GM18907 (cell line): ENCODE measurements at regions not wholly inside any gene's neighbourhood (a gene's known extent, or its start where the extent isn't known, plus 50 kb on each side); places are given as distances from the start of the nearest gene placed in this dataset.
"Not testable (repeated sequence)": the region's sequence is repeated elsewhere in the genome, so short reads cannot be mapped to it uniquely, and the experiment has no call there.

Source experiments
- ATAC-seq: cut with Tn5 transposase; IDR thresholded peaks from one replicate; pipeline ENCODE4 v1.9.1; 2021; ENCODE audit warnings: mild to moderate bottlenecking, moderate library complexity; ENCODE audit not compliant: unreplicated experiment

DNA sequence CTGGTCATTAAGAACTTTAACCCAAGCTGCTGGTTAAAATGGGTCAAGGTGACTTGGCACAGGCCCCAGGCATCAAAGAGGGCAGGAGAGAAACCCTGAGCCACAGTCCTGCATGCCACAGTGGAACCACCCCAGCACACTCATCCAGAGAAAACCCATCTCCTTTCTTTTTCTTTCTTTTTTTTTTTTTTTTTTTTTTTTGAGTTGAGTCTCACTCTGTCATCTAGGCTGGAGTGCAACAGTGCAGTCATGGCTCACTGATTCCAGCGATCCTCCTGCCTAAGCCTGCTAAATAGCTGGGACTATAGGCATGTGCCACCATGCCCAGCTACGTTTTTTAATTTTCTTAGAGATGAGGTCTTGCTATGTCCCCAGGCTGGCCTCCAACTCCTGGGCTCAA, 109.2 kb upstream of the RAB4A start:
- no peak for ATAC-seq

DNA sequence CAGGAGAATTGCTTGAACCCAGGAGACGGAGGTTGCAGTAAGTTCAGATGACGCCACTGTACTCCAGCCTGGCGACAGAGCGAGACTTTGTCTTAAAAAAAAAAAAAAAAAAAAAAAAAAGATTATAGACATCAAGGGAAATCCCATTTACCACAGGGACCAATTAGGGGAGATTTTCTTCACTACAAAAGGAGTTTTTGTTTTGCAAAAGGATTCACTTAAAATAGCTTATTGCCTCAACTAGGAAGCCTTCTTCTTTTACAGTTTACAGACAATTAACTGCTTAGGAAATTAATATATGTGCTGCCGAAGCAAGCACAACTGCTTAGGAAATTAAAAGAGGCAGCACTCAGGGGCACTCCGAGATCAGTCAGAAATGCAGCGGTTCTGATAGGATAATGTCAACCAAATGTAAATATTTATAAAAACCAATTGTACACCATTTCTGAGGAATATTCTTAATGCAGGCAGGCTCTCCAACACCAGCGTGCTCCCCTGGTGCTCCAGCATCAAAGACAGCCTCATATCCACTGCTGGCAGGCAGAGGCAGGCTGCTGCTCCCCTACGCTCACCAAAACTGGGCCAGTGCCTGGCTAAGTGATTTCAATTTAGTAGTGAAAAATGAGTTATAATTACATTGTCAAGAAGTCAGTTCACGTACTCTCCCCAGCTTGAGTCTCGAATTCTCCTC, 107.9 kb upstream of the RAB4A start:
- no peak for ATAC-seq

DNA sequence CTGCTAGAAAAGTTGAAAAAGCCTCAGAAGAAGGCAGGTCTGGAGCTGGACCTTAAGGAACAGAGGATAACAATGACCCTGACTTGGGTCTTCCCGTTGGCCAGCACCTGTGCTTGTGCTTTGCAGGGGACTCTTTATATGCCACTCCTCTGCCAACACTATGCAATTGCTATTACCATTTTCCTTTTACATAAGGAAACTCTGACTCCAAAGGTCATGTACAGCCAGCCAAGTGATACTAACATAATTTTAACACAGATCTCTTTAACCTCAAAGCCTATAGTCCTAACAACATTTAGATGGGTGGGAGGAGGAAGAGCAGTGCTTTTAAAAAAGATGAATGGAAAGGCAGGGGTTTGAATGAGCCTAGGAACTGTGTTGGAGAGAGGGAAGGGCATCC, 106.6 kb upstream of the RAB4A start:
- no peak for ATAC-seq

DNA sequence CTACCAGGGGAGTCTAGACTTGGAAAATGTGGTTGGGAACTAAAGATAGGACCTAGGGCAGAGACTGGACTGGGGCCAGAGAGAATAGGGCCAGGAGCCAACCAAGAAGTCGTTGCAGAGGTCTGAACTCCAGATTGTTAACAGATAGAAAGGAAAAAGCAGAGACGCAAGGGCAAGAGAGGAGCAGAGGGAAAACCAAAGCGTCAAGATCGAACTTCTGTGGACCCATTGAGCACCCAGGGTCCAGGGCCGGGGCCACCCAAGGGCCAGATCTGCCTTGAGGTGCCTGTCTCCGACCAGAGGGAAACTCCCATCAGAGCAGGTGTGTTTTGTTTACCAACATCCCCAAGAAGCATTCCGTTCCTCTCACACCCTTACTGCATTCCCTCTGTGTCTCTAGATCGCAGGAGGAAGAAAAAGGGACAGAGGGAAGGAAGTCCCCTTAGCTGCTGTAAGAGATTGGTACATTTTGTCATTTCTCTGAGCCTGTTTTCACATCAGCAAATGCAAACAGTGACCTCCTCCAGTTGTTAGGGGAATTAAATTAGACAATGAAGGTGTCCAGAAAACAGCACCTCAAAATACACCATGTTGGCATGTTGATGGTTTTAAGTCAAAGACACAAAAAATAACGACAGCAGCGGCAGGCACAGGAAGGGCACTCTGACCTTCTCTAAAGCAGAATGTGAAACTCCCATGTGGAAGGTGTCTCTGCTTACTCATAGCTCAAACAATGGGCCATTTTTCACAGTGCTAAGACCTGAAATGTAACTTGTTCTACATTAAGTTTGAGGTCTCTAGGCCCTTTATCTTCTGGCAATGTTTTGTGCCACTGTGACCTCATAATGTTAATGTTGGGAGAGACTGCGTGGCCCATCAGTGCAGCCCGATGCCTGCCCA, 105.8 kb upstream of the RAB4A start:
- ATAC-seq = no peak

DNA sequence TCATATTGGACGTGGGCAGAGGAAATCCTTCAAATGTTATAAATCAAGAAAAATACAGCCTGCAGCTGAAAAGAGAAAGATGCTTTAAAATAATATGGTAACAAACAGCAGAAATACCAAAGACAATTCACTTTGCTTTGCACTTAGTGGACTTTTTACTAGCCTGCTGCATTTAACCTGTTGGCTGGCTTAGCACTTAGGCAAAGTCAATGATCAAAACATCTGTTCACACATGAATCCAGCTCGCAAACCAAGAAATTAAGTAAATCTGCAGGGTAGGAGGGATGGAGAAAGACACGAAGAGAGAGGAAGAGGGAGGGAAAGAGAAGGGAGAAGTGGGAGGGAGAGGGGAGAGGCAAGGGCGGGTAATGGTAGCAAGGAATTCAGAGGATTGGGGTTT, 103.6 kb upstream of the RAB4A start:
- no peak for ATAC-seq

DNA sequence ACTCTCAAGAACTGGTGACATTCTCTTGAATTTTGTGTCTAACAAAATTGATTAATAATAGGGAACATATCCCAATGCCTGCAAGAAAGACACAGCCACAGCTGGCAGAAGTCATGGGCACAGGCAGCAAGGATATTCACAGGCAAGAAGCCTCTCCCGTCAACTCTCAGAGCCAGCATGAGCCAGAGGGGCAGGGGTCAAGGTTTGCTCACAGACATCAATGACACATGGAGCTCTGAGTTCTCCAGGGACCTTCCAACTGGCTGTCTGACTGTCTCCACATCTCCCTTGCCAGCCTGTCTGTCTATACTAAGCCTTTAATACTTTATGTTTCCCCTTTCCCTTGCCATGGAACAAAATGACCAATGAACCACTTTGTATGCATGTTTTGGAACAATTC, 101.5 kb upstream of the RAB4A start:
- no peak for ATAC-seq

DNA sequence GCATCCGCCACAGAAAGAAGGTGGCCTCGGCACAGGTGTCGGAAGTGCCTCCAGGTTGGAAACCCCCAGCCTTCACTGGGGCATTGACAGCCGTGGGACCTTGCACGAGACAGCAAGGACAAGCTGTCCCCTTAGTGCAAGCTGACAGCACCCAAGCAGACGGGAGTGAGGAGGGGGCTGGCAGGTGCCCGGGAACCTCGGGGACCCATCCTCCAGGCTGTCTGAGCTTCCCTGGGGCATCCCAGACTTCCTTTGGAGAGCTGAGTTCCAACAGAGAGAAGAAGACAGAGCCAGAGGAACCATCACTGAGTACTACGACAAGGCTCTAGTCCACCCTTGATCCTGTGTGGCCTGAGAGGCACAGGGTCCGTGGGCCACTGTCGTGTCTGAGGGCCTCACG, 100.6 kb upstream of the RAB4A start:
- no peak for ATAC-seq

DNA sequence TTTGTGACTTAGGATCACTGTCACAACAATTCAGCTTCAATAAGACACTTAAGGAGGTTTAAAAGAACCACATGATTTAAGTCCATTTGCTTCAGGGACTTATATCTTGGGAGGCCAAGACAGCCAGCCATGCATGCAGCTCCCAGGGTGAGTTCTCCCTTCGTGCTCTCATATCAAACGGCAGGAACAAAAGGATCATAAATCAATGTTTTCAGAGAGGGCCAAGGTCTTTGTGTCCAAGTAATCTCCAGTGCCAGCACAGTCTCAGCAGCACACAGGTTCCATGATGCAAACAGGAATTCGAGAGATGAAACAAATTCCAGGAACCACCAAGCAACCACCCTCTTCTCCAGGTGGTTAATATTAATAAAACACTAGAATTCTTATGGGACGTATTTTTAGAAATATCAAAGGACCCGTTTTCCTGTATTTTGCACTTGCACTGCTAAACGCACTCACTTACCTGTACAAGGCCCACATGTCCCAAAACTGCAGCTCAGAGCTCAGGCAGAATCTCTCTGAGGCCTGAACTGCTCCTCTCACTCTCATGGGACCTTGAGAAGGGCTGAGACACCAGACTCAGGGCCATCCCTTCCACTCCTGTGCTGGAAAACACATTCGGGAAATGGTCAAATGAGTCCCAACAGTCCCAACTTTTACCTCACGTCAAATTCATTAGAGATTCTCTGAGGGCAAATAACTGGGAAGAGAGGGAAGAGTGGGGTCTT, 100.0 kb upstream of the RAB4A start:
- no peak for ATAC-seq

DNA sequence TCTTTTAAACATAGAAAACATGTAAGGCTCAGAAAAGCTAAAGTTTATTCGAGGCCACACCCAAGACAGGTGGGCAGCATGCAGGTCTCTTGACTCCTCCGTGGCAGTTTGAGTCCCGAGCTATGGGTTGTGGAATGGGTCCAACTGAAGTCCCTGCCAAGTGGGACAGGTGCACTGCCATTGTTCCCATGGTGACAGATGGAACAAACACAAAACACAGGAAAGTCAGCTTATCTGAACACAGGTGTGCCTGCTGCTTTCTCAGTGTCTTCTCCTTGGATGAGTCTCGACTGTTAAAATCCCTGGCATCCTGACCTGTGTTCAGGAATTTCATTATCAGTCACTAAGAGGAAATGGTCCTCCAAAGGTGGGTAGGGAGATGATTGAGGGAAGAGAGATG, 99.0 kb upstream of the RAB4A start:
- ATAC-seq = no peak

DNA sequence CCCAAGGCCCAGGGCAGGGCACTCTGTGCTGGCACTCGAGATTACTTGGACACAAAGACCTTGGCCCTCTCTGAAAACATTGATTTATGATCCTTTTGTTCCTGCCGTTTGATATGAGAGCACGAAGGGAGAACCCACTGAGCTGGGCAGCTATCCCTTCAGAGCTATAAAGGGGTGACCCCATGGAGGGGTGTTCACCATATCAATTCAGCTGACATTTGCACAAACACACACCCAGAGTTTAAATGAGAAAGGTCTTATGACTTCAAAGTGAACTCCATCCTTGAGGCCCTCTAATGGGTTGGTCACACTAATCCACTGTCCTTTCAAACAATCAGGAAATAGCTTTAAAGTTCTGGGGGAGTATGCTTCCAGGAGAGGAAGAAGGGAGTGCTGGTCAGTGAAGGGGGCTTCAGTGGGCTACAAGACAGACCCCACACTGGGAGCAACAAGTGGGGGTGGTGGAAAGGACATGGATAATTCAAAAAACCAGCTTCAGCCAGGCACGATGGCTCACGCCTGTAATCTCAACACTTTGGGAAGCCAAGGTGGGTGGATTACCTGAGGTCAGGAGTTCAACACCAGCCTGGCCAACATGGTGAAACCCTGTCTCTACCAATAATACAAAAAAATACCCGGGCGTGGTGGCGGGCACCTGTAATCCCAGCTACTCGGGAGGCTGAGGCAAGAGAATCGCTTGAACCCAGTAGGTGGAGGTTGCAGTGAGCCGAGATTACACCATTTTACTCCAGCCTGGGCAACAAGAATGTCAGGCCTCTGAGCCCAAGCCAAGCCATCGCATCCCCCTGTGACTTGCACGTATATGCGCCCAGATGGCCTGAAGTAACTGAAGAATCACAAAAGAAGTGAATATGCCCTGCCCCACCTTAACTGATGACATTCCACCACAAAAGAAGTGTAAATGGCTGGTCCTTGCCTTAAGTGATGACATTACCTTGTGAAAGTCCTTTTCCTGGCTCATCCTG, 97.1 kb upstream of the RAB4A start:
- not testable (repeated sequence) for ATAC-seq

DNA sequence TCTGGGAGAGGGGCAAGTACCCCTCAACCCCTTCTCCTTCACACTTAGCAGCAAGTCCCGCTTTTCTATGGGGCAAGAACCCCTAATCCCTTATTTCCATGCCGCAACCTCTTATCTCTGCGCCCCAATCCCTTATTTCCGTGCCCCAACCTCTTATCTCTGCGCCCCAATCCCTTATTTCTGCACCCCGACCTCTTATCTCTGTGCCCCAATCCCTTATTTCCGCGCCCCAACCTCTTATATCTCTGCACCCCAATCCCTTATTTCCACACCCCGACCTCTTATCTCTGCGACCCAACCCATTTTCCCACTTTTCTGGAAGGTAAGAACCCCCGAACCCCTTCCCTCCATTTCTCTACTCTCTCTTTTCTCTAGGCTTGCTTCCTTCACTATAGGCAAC, 95.6 kb upstream of the RAB4A start:
- not testable (repeated sequence) for ATAC-seq

DNA sequence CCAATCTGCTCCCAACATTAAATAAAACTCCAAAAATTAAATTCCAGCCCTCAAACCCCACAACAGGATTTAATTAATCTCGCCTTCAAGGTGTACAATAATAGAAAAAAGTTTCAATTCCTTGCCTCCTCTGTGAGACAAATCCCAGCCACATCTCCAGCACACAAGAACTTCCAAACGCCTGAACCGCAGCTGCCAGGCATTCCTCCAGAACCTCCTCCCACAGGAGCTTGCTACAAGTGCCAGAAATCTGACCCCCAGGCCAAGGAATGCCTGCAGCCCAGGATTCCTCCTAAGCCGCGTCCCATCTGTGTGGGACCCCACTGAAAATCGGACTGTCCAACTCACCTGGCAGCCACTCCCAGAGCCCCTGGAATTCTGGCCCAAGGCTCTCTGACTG, 94.5 kb upstream of the RAB4A start:
- ATAC-seq = not testable (repeated sequence)

DNA sequence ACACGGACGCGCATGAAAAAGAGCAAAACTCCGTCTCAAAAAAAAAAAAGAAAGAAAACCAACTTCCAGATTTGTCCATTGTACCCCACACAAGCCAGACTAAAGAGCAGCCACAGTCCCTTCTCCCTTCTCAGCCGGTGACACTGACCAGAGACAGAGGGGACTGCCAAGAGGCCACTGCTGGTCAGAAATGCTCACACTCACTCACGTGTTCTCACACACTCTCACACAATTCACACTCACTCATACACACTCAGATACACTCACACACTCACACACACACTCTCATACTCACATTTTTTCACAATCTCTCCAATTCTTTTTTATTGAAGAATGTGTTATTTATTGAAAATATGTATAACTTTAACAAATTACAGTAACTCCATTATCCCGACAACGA, 90.8 kb upstream of the RAB4A start:
- ATAC-seq = no peak

DNA sequence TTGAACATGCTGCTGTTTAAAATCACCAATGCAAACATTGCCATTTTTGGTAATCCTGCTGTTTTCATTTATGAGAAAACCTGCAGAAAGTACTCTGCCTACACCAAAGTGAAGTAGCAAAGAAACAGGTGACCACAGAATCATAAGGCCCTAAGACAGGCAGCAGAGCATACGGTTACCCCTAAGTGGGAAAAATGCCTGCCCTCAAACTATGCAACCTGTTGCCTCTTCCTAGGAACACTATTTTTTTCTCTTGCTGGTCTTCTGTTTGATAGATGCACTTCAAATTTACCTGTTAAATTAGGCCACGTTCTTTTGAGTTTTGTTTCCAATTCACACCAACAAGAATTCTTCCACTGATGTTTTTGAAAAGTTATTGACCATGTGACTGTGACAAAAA, 89.5 kb upstream of the RAB4A start:
- no peak for ATAC-seq

DNA sequence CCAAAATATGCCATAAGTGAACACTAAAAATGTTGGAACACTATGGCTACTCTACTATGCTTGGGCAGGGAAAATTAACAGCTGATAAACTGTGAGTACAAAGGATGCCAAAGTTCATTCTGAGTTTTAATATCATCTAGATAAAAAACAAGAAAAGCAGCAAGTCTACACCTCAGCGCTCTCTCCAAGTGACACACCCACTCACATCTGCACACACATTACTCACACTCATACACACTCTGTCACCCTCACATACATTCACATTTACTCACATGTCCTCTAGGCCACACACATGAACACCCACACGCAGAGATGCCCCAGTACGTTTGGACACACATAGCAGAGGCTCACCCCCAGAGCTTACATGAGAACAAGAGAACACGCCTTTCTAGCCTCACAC, 87.3 kb upstream of the RAB4A start:
- no peak for ATAC-seq

DNA sequence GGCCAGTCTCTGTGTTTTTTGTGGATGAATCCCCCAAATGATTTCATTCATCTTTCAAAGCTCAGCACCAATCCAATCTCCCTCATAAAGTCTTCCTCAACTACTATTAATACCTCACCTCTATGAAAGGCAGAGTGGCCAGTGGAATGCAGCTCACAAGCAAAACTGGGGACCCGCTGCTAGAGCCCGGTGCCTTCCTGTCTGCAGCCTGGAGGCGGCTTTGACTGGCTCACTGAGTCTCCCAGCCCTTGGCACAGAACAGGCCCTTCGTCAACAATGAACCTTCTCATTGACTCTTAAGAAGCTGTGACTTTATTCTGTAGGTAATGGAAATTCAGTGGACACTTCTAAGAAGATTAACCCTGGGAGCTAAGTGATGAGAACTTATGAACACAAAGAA, 86.8 kb upstream of the RAB4A start:
- ATAC-seq = no peak

DNA sequence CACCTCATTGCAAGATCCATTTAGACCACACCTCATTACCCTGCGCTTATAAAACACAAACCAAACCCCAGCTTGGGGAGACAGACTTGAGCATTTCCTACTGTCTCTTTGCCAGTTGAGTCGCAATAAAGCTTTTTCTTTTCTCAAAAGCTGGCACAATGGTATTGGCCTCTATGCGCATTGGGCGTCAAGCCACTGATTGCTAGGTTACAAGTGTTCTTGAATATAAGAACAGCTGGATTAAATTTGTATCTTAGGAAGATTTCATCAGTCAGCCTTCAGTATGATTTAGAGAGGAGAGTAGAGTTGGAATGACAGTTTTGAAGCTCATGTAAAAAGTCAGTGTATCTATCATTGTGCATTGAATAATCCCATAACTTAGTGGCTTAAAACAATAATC, 84.9 kb upstream of the RAB4A start:
- no peak for ATAC-seq

DNA sequence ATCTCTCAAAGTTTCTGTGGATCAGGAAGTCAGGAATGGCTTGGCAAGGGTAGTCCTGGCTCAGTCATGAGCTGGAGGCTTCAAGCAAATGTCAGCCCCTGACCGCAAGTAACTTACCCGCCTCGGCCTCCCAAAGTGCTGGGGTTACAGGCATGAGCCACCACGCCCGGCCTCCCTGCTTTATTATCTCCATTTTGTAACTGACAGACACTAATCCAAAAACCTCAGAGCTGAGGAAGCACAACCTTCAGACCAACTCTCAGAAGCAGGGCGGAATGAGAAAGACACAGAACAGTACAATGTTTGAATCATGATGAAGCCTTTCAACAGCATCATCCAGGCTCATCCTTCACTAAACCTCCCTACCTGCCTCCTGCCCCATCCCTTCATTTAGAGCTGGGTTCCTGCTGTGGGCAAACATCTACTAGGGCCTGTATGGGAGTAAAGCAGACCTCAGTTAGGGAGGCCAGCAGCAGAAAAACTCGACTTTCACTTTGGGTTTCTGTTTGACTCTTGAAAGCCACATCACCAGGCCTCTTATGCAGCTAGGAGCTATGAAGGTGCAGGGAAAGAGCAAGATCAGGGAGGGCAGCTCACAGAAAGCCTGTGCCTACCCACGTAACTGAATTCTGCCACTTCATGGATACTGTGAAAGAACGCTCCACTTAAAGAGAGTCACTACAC, 84.4 kb upstream of the RAB4A start:
- ATAC-seq = peak; percentile 90

DNA sequence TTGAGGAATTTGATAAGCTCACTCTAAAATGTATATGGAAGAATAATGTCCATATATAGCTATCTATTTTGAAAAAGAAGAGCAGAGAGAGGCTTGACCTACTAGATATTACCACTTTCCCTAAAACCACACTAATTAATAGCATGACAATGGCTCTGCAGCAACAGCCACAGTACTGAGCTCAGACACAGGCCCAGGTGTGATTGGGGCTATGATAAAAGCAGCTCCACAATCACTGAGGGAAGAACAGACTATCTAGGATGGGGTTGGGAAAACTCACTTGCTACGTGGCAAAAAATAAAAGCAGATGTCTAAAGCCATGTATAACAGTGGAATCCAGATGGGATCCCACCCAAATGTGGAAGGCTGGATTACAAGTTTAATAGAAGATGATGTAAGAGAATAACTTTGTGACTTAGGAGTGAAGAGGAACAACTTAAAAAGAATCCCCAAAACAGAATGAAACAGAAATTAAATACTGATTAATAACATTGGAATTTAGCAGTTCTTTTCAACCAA, 80.8 kb upstream of the RAB4A start:
- ATAC-seq = no peak
